ENCODE measurements at regions not wholly inside any gene's neighbourhood (a gene's known extent, or its start where the extent isn't known, plus 50 kb on each side); places are given as distances from the start of the nearest gene placed in this dataset.
"Not testable (repeated sequence)": the region's sequence is repeated elsewhere in the genome, so short reads cannot be mapped to it uniquely, and the experiment has no call there.

DNA sequence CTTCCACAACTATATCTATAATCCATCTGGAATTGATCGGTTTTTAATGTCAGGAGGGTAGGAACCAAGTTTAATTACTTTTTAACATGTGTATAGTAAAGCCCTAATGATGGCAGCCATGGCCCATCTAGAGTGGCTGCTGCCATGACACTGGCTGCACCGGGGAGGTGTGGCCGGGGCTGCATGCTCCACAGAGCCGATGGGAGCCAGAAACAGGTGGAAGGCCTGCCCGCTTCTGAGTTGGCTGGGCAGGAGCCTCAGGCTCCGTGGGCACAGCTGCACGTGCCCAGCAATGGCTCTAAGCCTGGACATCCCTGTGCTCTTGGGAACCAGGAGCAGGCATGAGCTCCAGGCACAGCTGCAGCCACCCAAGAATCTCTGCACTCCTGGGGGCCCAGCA, 73.0 kb downstream of the GBP6 start:
- no peak for DNase-seq (ENCODE audit: low read depth)

DNA sequence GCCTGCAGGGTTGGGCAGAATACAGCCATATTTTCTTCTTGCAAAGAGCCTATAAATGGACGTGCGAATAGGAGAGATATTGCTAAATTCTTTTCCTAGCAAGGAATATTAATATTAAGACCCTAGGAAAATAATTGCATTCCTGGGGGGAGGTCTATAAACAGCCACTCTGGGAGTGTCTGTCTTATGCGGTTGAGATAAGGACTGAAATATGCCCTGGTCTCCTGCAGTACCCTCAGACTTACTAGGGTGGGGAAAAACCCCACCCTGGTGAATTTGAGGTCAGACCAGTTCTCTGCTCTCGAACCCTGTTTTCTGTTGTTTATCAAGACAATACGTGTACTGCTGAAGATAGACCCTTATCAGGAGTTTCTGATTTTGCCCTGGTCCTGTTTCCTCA, 74.4 kb downstream of the GBP6 start:
- not testable (repeated sequence) for DNase-seq (ENCODE audit: low read depth)

DNA sequence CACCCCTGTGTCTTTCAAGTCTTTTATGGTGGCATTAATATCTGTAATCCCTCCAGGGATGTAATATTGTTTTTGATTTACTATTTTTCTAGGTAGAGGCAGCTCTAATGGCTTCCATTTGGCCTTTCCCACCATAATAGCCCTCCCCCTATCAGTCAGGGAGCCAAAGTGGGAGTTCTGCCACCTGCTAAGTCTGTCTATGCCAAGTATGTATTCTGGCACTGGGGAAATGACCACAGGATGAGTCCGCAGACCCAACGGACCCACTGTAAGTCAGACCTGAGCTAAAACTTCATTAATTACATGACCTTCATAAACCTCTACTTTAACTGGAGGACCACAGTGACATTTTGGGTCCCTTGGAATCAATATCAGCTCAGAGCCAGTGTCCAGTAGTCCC, 77.1 kb downstream of the GBP6 start:
- no peak for DNase-seq (ENCODE audit: low read depth)

DNA sequence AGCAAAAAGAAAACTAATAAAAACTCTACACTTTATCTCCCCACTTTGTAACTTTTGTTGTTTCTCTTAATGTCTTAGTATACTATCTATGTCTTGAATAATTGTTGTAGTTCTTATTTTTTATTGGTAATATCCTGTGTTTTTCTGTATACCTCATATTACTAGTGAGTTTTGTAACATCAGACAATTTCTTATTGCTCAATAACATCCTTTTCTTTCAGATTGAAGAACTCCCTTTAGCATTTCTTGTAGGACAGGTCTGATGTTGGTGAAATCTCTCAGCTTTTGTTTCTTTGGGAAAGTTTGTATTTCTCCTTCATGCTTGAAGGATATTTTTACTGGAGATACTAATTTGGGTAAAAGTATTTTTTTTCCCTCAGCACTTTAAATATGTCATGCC, 79.8 kb upstream of the LRRC8B start:
- no peak for DNase-seq (ENCODE audit: low read depth)

DNA sequence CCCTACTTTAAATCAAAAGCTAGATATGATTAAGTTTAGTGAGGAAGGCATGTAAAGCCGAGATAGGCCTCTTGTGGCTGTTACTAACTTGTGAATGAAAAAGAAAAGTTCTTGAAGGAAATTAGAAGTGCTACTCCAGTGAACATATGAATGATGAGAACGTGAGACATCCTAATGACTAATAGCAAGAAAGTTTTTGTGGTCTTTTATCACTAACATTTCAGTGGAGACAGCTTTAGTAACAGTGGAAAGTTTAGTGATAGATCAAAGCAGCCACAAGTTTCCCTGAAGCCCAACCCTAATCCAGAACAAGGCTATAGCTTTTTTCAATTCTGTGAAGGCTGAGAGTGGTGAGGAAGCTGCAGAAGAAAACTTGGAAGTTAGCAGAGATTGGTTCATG, 73.6 kb upstream of the LRRC8B start:
- DNase-seq (ENCODE audit: low read depth), result no peak

DNA sequence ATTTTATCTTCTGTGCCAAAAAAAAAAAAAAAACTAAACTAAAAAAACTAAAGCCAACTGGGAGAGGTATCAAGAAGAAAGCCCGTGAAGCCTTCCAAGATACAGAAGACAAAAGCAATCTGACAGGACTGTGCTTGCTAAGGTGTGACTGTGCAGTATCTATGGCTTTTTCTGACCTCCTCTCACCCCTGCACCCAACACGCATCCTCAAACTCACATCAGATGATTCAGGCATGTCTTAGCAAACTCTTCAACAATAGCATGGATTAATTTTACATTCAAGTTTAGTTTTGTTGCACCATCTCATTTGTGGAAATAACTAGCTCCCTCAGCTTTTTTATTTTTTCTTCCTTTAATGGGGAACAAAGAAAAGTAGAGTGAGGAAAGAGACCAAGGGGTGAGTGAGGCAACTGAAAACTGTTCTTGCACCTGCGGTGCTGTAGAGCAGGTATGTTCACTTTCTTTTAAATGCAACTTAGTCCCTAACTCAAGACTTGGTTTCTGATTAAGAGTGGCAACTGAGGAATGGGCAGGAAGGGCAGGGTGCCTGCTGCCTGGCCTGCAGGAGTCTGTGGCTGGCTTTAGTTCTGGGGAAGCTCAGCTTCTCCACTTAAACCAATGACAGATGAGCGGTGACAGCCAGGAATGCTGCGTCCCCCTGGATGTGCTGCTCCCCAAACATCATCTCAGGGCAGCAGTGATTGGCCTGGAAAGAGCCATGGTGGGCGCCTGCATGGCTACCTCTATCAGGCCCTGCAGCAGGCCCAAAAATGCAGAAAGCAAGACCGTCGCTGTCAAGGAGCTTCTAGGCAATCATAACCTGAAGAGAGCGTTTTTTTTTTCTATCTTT, 71.3 kb upstream of the LRRC8B start:
- no peak for DNase-seq (ENCODE audit: low read depth)

DNA sequence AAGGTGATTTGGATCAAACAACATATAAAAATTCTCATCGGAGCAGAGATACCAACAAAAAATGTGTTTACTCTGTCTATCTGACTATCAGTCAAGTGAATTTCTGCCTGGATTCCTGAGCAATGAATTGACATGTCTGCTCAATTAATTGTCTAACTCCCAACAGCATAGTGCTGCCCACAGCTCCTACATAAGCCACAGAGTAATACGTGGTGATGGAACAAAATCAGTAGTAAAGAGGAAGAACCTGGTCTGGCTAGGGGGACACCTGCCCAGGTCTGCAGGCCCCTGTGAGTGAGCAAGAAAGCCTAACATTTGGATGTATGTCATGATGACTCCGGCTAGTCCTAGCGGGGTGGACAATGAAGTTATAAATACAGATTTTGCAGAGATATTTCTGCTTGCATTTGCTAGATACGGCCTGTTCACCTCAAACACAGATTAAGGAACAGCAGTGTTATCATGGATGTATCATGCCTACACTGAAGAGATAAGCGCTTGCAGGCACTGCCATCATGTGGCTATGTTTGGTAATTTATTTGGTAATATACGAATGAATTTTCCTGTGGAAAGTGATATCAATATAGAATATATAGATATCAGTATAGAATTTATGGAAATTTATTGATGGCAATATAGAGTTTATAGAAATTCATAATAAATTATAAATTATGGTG, 69.6 kb upstream of the LRRC8B start:
- DNase-seq (ENCODE audit: low read depth), result peak; percentile 19

DNA sequence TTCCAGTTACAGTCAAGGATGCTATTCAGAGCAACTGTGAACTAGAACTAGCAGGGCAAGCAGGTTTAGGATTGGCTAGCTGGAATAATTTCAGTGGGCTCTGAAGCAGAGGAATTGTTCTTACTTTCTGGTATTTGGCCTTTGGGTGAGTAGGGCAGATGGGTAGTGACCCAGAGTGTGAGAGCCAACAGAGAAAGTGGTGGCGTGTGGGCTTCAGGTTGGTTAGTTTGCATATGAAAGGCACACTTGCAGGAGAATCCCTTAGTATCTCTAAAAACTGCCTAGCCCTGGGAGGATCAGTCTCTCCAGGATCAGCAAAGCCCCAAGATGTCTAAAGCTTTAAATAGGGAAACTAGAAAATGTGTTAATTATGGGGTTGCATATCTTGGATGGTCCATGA, 67.6 kb upstream of the LRRC8B start:
- no peak for DNase-seq (ENCODE audit: low read depth)

DNA sequence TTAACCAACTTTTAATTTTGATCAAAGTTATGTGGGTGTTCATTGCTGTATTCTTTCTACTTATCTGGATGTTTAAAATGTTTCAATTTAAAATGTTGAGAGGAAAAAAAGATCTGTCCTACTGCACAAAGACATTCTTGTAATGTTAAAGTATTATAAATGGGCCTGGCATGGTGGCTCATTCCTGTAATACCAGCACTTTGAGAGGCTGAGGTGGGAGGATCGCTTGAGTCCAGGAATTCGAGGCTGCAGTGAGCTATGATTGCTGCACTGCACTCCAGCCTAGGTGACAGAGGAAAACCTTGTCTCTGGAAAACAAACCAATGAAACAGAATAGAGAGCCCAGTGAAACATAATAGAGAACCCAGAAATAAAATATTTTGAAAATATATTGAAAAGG, 65.5 kb upstream of the LRRC8B start:
- DNase-seq (ENCODE audit: low read depth), result no peak

DNA sequence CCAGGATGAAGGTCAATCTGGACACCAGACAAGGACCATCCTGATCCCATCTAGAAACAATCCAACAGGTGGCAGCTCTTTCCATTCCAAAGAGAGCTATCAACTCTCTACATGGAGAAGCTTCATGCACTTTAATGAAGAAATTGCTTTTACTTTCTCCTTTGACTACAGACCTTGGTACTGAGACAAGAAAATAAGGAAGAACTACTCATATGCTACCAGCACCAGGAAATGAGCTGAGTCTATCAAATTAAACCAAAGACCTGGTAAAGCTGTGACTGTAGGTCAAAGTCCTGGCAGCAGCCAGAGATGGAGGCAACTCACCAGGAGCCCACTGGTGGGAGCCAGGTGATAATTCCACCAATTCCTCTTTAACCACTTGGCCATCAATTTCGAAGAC, 64.3 kb upstream of the LRRC8B start:
- no peak for DNase-seq (ENCODE audit: low read depth)

DNA sequence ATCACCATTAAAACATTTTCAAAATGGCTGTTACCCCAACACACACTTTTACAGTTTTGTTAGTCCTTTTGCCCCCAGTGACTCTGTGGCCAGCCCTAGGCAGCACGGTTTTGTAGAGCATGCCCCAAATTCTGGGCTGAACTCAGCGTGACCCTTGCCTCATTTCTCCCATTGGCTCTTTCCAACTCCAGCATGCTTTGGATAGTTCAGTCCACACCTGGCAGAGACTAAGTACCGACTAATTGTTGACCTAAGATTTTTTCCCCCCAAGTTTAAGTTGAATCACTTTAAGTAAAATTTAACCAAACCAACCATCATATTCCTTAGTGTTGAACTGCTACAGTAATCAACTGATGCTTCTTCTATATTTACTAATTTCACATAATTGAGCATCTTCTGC, 62.4 kb upstream of the LRRC8B start:
- DNase-seq (ENCODE audit: low read depth), result no peak

DNA sequence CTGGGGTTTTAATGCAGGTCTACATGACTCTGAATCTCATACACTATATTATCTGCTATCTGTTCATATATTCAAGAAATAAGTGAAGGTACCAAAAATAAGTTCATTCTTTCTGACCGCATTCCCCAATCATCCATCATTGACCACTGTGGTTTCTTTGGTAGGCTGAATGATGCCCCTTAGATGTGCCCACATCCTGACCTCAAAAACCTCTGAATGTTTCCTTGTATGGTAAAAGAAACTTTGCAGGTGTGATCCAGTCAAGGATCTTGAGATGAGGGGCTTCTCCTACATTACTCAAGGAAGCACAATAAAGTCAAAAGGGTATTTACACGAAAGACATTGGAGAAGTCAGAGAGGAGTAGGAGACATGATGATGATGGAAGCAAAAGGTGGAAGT, 60.6 kb upstream of the LRRC8B start:
- DNase-seq (ENCODE audit: low read depth), result no peak

DNA sequence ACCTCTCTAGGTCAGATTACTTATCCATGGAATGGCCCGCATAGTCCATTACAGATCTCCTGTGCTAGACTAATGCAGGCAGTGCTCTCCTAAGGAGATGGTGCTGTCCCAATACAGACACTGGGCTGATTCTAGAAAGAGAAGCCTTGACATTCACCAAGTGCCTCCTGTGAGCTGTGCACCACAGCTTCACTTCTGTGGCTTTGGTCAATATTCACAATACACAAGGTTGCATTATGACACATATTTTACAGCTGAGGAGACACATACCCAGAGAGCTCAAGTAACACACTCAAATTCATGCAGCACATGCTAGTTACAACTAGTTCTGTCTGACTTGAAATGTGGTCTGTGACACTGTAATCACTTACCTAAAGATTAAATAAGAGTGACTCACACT, 59.4 kb upstream of the LRRC8B start:
- DNase-seq (ENCODE audit: low read depth), result no peak

DNA sequence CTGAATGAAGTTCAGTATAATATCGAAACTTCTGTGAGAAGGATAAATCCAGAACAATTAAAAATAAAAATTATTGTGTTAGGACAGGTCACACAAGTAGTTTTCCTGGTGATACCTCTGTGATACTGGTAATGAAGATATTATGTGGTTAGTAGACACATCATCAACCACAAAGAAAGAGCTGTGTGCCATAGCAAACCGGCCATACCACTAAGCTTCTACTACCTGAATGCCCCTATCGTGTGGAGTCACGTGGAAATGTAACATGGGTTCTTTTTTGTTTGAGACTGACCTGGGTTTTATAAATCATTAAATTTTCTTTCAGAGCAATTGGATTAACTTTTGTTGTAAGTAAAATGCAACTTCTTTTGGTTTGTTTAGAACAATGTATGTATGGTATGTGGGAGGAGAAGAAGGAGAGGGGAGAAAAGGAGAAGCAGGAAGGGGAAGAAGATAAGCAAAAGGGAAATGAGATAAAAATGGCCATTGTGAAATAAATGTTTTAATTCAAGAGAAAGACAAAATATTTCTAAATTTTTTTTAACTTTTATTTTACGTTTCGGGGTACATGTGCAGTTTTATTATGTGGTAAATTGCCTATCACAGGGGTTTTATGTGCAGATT, 58.2 kb upstream of the LRRC8B start:
- no peak for DNase-seq (ENCODE audit: low read depth)

DNA sequence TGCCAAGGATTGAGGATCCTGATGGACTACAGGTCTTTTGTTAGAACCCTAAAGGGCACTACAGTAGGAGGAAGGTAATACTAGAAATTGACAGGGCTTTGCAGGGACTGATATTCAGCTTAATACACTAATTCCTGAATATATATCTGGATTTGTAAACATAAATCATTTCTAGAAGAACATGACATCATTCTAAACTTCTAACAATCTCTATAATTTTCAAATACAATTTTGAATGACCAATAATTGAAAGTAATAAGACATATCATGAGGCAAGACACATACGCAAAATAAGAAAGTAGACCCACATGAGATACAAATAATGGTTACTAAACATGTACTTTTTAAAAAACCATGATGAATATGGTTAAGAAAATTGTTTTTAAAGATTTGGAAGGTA, 52.4 kb upstream of the LRRC8B start:
- no peak for DNase-seq (ENCODE audit: low read depth)

DNA sequence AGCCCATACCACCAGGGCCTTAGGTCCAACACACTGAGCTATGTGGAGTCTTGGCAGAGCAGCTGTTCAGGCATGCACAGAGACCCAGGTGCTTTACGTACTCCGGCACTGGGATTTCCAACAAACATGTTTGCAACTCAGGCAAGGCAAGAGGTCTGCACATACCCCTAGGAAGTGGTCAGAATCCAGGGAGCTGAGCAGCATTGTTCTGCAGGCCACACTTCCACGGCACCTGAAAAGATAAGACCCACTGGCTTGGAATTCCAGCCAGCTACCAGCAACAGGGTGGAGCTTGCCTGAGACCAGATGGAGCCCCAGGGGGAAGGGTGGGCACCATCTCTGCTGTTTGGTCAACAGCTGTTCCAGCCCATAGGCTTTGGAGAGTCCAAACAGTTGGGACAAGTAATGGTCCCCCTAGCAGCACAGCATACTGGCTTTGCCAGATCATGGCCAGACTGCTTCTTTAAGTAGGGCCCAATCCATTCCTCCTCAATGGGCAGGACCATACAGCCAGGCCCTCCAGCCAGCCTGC, 51.7 kb upstream of the LRRC8B start:
- no peak for DNase-seq (ENCODE audit: low read depth)

Measured in forelimb muscle (tissue), 1 donor.